HTR-8/SVneo (cell line): ENCODE measurements at regions not wholly inside any gene's neighbourhood (a gene's known extent, or its start where the extent isn't known, plus 50 kb on each side); places are given as distances from the start of the nearest gene placed in this dataset.
"Not testable (repeated sequence)": the region's sequence is repeated elsewhere in the genome, so short reads cannot be mapped to it uniquely, and the experiment has no call there.

ENCODE experiments used
- DNase-seq: peaks from one replicate; pipeline ENCODE4 v3.0.0; 2011; ENCODE audit warnings: low spot score, mixed read lengths; ENCODE audit not compliant: insufficient read length
- FAIRE-seq: peaks from 2 replicates; lab custom pipeline; 2011; peaks lifted over from hg19 to GRCh38; lab: Jason Lieb, UNC

DNA sequence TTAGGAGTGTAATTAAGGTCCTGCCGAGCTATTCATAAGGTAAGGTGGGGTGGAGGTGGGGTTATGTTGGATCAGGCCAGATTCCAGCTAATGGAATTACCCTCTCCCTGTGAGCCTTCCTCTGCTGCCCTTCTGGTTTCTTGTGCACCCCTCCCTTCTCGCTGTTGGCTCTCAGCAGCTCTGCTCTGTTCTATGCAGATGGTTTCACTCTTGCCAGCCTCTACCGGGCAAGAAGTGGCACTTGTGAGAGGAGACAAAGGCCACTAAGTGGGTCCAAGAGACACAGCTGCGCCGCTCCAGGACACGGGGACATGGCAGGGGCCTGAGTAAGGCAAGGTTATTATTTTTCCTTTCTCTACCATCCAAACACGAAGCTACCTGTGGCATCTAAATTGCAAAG is 334.4 kb downstream of the EMP1 start:
- no peak for DNase-seq
- no peak for FAIRE-seq

GRCh38 chr12:13526185-13526921 is 329.8 kb downstream of the EMP1 start:
- DNase-seq, result not testable (repeated sequence)

DNA sequence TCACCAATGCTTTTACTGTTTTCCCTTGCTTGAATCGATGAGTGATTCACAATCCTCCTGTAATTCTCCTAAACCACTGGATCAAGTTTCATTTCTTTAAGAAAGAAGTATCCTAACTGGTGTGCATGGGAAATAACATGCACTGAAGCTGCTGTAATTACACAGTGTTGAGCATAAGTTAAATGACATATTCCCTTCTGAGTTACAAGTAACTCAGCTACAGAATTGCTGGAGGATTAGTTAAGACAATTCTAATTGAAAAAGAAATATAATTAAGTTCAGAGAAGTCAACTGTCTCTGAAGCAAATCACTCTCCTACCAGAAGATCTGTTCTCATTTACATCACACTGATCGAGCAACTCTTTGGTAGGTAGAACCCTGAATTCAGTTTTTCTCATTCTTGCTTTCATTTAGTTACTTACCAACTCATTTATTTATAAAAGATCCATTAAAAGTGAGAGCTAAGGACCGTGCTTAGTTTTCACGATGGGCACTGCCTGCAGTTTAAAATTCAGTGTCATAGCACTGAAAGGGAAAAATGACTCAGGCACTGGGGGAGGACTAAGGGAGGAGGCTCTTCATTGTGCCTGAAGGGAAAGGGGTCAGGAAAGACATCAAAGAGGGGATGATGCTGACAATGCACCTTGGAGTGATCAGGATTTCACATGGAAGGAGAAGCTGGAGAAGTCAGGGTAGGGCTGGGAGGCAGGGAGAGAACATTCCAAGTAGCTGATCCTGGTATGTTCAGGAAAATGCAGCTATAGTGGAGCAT is 327.2 kb downstream of the EMP1 start:
- FAIRE-seq, result no peak

More at GRCh38 chr12:13526185-13526921, 329.8 kb downstream of the EMP1 start:
- FAIRE-seq, result not testable (repeated sequence)

GRCh38 chr12:13518034-13518433 is 321.5 kb downstream of the EMP1 start:
- DNase-seq, FAIRE-seq: not testable (repeated sequence)

More for the DNA sequence above, 327.2 kb downstream of the EMP1 start:
- DNase-seq, result no peak

DNA sequence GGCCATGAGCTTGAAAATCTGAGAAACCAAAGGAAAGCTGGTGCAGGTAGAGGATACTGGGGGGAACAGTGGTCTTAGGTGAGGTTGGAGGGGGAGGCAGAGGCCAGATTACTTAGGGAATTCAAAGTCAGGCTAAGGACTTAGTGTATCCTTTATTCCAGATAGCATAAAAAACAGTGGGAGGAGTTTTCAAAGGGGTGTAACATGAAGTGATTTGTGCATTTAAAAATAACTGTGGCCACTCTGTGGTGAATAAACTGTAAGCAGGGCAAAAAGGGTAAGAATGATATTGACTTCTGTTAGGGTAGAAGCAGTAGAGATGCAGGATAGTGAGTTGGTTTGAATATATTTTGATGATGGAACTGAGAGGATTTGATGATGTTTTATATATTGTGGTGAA is 313.2 kb downstream of the EMP1 start:
- FAIRE-seq, result no peak

GRCh38 chr12:13505636-13506035 is 309.1 kb downstream of the EMP1 start:
- FAIRE-seq, result no peak

More for the DNA sequence above, 313.2 kb downstream of the EMP1 start:
- DNase-seq, result no peak

GRCh38 chr12:13505224-13505623 is 308.7 kb downstream of the EMP1 start:
- no peak for DNase-seq
- FAIRE-seq, result no peak

More at GRCh38 chr12:13505636-13506035, 309.1 kb downstream of the EMP1 start:
- no peak for DNase-seq

DNA sequence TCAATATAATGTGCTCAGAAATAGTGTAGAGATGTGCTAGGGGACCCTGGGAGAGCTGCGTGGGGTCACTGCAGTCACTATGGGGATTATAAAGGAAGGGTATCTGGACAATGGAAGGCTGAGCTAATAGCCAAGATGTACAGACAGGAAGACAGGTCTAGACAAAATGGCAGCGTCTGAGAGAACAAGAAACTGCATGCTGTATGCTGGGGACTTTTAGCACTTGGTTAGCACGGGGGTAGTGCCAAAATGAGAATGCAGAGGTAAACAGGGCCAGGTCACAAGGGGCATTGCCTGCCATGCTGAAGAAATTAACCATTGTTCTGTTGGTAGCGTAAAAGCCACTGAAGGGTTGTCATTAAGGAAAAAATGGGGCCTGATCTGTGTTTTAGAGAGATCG is 308.2 kb downstream of the EMP1 start:
- FAIRE-seq (no peak), DNase-seq (no peak)

- FAIRE-seq, result no peak
- no peak for DNase-seq
Observed at GRCh38 chr12:13504074-13504473, 307.5 kb downstream of the EMP1 start.

GRCh38 chr12:13503094-13503835 is 306.7 kb downstream of the EMP1 start:
- FAIRE-seq (no peak), DNase-seq (no peak)

GRCh38 chr12:13499008-13499407 is 302.5 kb downstream of the EMP1 start:
- DNase-seq (no peak), FAIRE-seq (no peak)

DNA sequence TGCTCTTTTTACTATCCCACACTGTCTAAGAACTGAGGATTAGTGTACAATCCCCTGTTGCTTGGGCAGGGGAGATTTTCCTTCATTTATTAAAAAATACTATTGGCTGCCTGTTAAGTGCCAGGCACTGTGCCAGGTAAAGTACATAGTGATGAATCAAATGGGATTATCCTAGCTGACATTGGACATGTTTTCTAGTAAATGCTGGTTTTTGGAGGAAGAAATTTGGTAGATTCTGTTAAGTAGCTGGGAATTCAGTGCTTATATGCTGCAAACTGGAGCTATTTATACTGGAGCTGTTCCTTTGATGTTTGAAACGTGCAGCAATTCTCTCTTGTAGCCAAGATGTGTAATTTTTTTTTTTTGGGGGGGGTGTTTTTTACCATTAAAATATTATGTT is 299.6 kb downstream of the EMP1 start:
- DNase-seq (no peak), FAIRE-seq (no peak)

DNA sequence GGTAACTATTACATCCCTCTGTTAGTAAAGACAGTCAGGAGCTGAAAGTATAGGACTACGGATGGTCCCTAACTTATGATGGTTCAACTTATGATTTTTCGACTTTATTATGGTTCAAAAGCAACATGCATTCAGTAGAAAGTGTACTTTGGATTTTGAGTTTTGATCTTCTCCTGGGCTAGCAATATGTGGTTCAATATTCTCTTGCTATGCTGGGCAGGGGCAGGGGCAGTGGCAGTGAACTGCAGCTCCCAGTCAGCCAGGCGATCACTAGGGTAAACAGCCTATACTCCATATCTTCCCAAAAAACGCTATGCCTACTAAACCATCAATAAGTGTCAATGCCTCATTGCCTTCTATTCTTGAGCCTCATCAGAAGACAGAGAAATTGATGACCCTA is 292.7 kb downstream of the EMP1 start:
- FAIRE-seq, result no peak
- no peak for DNase-seq

GRCh38 chr12:13487326-13487725 is 290.8 kb downstream of the EMP1 start:
- FAIRE-seq (no peak), DNase-seq (no peak)

DNA sequence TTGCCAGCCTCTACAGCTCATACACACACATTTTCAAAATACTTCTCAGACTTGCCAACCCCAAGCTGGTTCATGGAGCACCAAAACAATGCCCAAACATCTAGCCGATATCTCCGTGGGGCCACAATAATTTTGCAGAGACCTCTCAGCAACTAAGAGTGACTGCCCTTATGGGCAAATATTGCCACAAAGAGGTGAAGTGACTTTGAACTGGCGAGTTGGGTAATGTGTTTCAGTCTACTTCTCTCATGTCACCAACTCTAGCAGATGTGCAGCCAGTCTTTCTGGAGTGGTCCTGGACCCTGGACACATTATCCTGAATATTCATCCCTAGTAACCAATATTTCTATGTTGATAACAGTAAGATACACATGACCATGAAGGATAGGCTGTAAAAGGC is 290.3 kb downstream of the EMP1 start:
- DNase-seq (no peak), FAIRE-seq (no peak)

GRCh38 chr12:13478650-13479181 is 282.2 kb downstream of the EMP1 start:
- FAIRE-seq, result no peak
- no peak for DNase-seq

DNA sequence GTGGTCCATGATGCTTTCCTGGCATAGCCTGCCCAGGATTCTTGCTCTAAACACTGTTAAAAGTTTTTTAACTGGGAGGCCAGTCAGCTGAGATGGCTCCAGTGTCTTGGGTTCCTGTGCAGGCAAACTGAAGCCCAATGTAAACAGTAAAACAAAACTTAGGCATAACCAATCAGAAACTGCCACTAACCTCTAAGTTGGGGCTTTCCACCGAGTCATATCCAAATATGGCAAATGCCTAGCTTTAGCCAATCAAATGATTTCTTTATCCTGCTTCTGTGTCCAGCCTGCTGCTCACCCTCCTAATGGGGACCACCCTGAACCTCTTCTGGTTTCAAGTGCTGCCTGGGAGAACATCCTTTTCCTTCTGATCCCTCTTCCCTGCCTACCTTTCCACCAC is 277.9 kb downstream of the EMP1 start:
- no peak for DNase-seq
- no peak for FAIRE-seq

DNA sequence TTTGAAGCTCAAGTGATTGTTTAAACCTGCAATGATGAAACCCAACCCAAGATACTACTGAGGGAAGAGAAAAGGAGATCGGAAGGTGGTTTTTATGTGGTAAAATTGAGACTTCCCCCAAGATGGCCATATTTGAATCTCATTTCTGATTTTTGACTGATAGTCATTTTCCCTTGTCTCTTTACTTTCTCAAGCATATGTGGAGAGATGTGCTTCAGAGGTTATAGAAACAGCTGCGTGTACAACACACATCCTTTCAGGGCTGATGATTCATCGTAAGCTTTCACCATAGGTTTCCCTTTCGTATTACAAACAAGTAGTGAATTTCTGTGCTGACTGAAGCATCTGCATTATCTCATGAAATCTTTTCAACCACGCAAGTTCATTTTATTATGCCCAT is 276.2 kb downstream of the EMP1 start:
- FAIRE-seq (no peak), DNase-seq (no peak)

DNA sequence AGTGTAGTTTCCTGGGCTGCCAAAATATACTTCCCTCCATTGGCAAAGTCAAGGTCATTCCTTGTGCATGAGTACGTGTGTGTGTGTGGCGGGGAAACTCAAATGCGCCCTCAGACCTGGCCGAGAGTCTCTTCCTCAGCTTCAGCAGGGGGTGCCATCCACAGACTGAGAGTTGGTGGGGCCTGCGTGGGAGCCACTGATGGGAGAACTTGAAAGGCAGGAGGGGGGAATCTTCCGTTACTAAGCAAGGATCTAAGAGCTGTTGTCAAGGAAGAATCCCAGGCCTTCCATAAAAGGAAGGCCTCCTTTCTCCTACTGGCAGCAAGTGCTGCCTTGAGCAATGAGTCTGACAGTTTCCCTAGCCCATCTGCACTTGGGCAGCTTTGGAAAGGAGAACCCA is 274.9 kb downstream of the EMP1 start:
- DNase-seq, result no peak
- no peak for FAIRE-seq

GRCh38 chr12:13465635-13466034 is 269.1 kb downstream of the EMP1 start:
- FAIRE-seq, result no peak
- DNase-seq, result no peak

DNA sequence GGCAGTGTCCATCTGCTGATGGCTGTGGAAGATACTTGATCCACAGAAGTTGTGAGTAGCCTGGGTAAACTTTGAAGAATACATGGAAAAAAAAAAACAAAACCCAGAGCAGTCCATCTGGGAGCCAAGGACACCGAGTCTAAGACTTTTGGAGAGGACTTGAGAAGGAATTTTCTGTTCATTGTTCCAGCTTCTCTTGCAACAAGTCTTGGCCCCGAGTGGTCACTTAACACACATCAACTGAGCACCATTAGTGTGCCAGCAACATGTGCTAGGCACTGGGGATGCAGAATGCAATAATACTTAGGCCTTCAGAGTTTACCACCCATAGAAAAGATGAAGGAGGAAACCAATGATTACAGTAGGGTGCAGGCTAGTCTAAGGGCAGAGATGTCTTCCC is 266.7 kb downstream of the EMP1 start:
- FAIRE-seq (no peak), DNase-seq (no peak)
